ENCODE measurements at regions not wholly inside any gene's neighbourhood (a gene's known extent, or its start where the extent isn't known, plus 50 kb on each side); places are given as distances from the start of the nearest gene placed in this dataset.

- no peaks in the 10 kb centered on the region for H3K9me3 ChIP-seq
- H3K36me3 ChIP-seq, result no peaks in the 10 kb centered on the region
- no peaks in the 10 kb centered on the region for H3K4me1 ChIP-seq
- intact Hi-C loops (cut with DNase I), result no loop called here
- no peak overlapping the region for H3K4me3 ChIP-seq
- 36 to 56% methylated on average over 1 of the region's 1 CpG for WGBS, 2 donors
- no peaks in the 10 kb centered on the region for H3K27me3 ChIP-seq
- TF ChIP-seq POLR2A (IDR thresholded peaks at IDR 0.05), result no peak
- no peak for TF ChIP-seq CTCF (IDR thresholded peaks at IDR 0.05)
- H3K27ac ChIP-seq, result no peak overlapping the region
- DNase-seq, result no peak
Observed at GRCh38 chr13:85236413-85236812, 562.8 kb downstream of the SLITRK6 start.

- 30 to 35% methylated on average over 4 of the region's 4 CpGs for WGBS, 2 donors
- Histone ChIP-seq H3K4me1 (no peaks in the 10 kb centered on the region), H3K27ac (no peak overlapping the region), H3K36me3 (no peaks in the 10 kb centered on the region), H3K4me3 (no peak overlapping the region), H3K27me3 (no peaks in the 10 kb centered on the region), H3K9me3 (no peaks in the 10 kb centered on the region)
- intact Hi-C loops (cut with DNase I), result no loop called here
- TF ChIP-seq POLR2A (IDR thresholded peaks at IDR 0.05), result no peak
- DNase-seq, result no peak
Observed at GRCh38 chr13:85230691-85231093, 568.5 kb downstream of the SLITRK6 start.

GRCh38 chr13:85228692-85229091, 570.5 kb downstream of the SLITRK6 start:
- no peak for DNase-seq
- no peaks in the 10 kb centered on the region for H3K36me3 ChIP-seq
- WGBS, 2 donors, result 79 to 81% methylated on average over 2 of the region's 2 CpGs
- intact Hi-C loops (cut with DNase I), result no loop called here
- no peaks in the 10 kb centered on the region for H3K9me3 ChIP-seq
- no peak overlapping the region for H3K27ac ChIP-seq
- no peak overlapping the region for H3K4me3 ChIP-seq
- no peaks in the 10 kb centered on the region for H3K27me3 ChIP-seq
- no peak for TF ChIP-seq CTCF (IDR thresholded peaks at IDR 0.05)
- no peak for TF ChIP-seq POLR2A (IDR thresholded peaks at IDR 0.05)
- H3K4me1 ChIP-seq, result no peaks in the 10 kb centered on the region

GRCh38 chr13:85223883-85224656, 575.1 kb downstream of the SLITRK6 start:
- H3K9me3 ChIP-seq, result no peaks in the 10 kb centered on the region
- no peaks in the 10 kb centered on the region for H3K4me1 ChIP-seq
- intact Hi-C loops (cut with DNase I), result no loop called here
- no peaks in the 10 kb centered on the region for H3K36me3 ChIP-seq
- TF ChIP-seq POLR2A (IDR thresholded peaks at IDR 0.05) (no peak), CTCF (IDR thresholded peaks at IDR 0.05) (no peak)
- no peaks in the 10 kb centered on the region for H3K27me3 ChIP-seq
- H3K27ac ChIP-seq, result no peak overlapping the region
- DNase-seq, result no peak
- H3K4me3 ChIP-seq, result no peak overlapping the region
- 44 to 48% methylated on average over 4 of the region's 4 CpGs for WGBS, 2 donors

GRCh38 chr13:85216576-85216975, 582.6 kb downstream of the SLITRK6 start:
- DNase-seq, result no peak
- Histone ChIP-seq H3K4me1 (no peaks in the 10 kb centered on the region), H3K9me3 (no peaks in the 10 kb centered on the region), H3K36me3 (no peaks in the 10 kb centered on the region), H3K27me3 (no peaks in the 10 kb centered on the region), H3K4me3 (no peak overlapping the region), H3K27ac (no peak overlapping the region)
- TF ChIP-seq POLR2A (IDR thresholded peaks at IDR 0.05), result no peak
- TF ChIP-seq CTCF (IDR thresholded peaks at IDR 0.05), result no peak
- intact Hi-C loops (cut with DNase I), result no loop called here

GRCh38 chr13:85212692-85213091, 586.5 kb downstream of the SLITRK6 start:
- H3K4me1 ChIP-seq, result no peaks in the 10 kb centered on the region
- no peaks in the 10 kb centered on the region for H3K27me3 ChIP-seq
- H3K9me3 ChIP-seq, result no peaks in the 10 kb centered on the region
- no peak overlapping the region for H3K4me3 ChIP-seq
- TF ChIP-seq CTCF (IDR thresholded peaks at IDR 0.05) (no peak), POLR2A (IDR thresholded peaks at IDR 0.05) (no peak)
- intact Hi-C loops (cut with DNase I), result no loop called here
- H3K36me3 ChIP-seq, result no peaks in the 10 kb centered on the region
- no peak overlapping the region for H3K27ac ChIP-seq
- DNase-seq, result no peak
- WGBS, 2 donors, result 66 to 83% methylated on average over 2 of the region's 2 CpGs

Measured in esophagus squamous epithelium (tissue), 5 donors.